ENCODE measurements at regions not wholly inside any gene's neighbourhood (a gene's known extent, or its start where the extent isn't known, plus 50 kb on each side); places are given as distances from the start of the nearest gene placed in this dataset.
"Not testable (repeated sequence)": the region's sequence is repeated elsewhere in the genome, so short reads cannot be mapped to it uniquely, and the experiment has no call there.

GRCh38 chr9:74107692-74108091 is 389.4 kb upstream of the RORB start:
- DNase-seq: no peak

DNA sequence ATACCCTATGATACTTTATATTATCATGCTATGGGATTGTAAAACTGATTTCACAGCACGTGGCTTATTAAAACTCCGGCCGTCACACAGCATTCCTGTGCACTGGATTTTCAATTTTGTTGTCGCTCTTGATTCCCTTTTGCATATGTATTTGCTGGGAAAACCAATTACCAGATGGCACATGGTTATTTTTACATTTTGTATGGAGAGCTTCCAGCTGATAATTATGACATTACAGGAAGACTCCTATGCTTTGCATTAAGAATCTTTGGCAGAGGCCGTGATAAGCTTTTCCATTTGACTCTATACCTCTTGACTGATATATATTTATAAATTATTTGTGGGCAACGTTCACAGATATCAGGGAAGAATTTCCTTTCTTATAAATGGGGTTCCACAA is 381.2 kb upstream of the RORB start:
- no peak for DNase-seq

- DNase-seq: no peak
Measured at GRCh38 chr9:74117151-74117550, 380.0 kb upstream of the RORB start.

DNA sequence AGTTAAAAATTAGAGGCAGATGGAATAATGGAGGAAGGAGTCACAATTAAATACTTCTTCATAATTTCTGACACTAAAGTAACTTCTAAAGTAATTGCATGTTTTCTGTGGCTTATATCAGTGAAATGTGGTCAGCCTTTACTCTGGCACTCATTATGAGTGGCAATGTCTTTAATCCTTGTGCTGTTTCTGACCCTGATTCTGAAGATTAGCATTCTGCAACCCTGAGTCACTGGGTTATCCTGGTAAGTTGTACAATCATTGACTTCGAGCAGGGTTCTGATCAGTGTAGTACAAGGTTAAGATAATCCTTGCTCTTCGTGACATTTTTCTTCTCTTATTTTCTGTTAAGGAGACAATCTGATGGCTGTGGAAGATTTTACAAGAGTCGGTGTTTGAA is 379.4 kb upstream of the RORB start:
- DNase-seq: no peak

DNA sequence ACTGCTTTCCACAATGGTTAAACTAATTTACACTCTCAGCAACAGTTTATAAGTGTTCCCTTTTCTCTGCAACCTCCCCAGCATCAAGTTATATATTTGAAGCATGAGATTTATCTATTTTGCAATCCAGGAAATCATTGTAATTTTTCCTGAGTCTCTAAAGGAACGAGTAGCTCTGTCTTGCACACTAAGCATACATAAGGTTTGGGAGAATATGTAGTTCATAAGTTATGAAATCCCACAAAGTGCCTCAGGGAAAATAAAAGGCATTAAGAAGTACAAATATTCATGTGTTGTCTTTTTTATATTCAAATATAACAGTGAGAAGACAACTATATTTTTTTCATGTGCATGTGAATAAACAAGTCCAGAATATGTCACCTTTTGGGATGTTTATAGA is 377.1 kb upstream of the RORB start:
- DNase-seq: no peak

DNA sequence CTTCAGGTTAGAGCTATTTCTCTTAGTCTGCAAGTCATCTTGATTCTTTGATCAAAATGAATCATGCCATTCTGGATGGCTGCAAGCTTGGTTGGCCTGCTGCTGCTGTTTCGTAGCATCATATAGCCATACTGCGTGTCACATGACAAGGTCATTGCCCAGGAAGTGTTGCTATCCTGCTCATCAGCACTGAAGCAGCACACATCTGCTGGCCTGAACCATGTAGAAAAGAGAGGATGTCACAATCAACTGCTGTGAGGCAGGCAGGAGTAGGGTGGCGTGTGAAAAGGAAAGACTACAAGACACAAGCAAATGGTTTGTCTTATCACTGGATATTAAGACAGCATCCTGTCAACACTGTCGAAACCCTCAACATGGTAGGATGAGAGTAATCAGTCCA is 376.7 kb upstream of the RORB start:
- DNase-seq: no peak

- DNase-seq: no peak
Measured at GRCh38 chr9:74122216-74122615, 374.9 kb upstream of the RORB start.

- no peak for DNase-seq
Measured at GRCh38 chr9:74122661-74123060, 374.5 kb upstream of the RORB start.

DNA sequence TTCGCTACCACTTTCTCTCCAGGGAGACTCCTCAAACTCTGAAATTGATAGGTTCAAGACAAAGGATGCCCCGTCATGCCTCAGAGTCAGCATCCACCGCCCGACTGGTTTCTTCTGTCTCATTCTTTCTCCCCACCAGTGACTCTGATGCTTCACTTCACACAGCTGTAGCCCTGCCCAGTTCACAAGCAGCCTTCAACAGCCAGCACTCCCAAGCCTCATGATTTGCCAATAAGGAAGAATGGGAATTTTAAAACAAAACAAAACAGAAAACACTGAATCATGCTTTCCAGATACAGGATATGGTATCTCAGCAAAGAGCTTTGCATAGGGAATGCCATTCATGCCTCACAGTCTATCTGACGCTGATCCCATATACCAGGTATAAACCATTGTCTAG is 371.2 kb upstream of the RORB start:
- no peak for DNase-seq

DNA sequence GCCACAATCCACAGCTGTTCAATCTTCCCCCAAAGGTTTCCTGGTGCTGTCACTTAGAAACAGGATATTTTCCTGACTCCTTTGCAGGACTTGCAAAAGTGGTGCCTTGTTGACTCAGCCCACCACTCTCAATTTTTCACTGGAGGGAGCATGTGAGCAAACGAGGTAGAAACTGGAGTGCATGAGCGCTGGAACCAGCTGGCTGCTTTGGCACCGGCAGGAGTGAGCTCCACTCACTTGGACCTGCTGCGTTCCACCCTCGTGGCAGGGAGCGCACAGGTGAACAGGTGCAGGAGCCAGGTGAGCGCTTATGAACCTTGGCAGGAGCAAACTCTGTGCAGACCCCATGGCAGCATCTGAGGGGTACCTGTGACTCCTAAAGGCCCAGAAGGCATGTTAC is 364.1 kb upstream of the RORB start:
- DNase-seq: no peak

DNA sequence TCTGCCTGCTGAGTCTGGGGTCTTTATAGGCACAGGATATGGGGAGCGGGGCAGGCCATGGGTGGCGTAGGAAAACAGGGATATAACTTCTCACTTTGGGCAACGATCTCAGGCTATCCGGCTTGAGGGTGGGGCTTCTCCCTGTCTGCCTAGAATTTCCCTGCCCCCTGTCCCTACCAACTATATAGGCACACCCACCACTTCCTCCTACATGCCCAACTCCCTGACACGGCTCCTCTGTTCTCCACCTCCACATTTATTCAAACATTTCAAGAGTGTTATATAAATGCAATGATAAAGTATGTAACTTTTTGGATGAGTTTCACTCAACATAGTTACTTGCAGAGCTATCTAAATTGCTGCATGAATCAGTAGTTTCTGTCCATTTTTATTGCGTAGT is 363.2 kb upstream of the RORB start:
- DNase-seq: no peak

GRCh38 chr9:74138182-74138581 is 359.0 kb upstream of the RORB start:
- DNase-seq: no peak

- no peak for DNase-seq
Measured at GRCh38 chr9:74140141-74140540, 357.0 kb upstream of the RORB start.

- DNase-seq: no peak
Measured at GRCh38 chr9:74147906-74148305, 349.2 kb upstream of the RORB start.

- no peak for DNase-seq
Measured at GRCh38 chr9:74172874-74173273, 324.3 kb upstream of the RORB start.

DNA sequence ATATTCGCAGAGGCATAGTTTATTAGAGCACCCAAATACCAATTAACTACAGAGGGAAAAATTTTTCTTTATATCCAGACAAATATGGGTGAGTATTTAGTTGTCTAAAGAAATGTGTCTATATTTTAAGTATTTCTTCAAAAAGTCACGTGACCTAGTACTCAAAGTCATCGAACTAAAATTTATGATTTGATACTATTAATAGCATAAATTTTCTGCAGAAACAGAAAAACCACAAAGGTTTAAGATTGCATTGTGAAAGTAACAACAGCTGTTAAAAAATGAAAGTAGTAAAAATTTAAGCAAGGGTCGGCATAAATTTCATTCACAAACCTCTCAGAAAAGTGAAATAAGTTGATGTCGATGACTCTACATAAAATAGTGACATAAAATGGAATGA is 323.9 kb upstream of the RORB start:
- no peak for DNase-seq

GRCh38 chr9:74197771-74198170 is 299.4 kb upstream of the RORB start:
- not testable (repeated sequence) for DNase-seq

- DNase-seq: no peak
Measured at GRCh38 chr9:74205056-74205455, 292.1 kb upstream of the RORB start.

GRCh38 chr9:74218385-74219063 is 278.6 kb upstream of the RORB start:
- DNase-seq: no peak

DNA sequence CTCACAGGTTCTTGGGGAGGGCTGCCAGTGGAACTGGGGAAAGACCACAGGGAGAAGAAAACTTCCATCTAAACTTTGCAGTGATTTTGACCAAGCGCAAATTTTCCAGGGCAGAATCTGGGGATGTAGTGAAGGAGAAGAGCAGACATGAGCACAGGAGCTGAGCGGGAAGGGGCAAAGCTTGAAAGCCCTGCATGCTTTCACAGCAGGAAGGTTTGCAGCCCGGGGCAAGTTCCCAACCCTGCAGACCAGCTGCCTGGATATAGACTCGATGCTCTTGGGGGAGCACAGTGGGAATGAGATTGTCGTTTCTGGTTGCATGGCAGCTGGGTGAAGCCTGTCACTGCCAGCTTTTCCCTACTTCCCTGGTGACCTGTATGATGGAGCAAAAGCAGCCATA is 276.8 kb upstream of the RORB start:
- no peak for DNase-seq

DNA sequence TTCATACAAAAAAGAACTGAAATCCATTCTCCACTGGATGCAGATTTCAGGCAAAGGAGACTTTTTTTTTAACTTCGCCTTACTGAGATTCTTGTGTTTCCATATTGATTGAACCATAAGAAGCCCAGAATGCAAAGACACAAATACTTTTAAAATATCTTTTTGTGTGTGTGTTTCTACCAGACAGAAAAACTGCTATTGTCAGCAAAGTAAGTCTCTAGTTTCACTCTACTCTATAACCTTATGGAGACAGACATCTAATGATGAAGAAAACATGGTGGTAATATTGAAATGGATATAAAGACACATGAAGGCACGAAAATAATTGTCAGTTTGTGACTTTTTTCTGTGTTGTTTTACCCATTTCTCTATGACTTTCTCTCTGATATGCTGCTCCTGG is 260.3 kb upstream of the RORB start:
- no peak for DNase-seq

- peak; percentile 18 for DNase-seq
Measured at GRCh38 chr9:74245866-74246497, 251.2 kb upstream of the RORB start.

- DNase-seq: no peak
Measured at GRCh38 chr9:74255489-74255984, 241.6 kb upstream of the RORB start.

DNA sequence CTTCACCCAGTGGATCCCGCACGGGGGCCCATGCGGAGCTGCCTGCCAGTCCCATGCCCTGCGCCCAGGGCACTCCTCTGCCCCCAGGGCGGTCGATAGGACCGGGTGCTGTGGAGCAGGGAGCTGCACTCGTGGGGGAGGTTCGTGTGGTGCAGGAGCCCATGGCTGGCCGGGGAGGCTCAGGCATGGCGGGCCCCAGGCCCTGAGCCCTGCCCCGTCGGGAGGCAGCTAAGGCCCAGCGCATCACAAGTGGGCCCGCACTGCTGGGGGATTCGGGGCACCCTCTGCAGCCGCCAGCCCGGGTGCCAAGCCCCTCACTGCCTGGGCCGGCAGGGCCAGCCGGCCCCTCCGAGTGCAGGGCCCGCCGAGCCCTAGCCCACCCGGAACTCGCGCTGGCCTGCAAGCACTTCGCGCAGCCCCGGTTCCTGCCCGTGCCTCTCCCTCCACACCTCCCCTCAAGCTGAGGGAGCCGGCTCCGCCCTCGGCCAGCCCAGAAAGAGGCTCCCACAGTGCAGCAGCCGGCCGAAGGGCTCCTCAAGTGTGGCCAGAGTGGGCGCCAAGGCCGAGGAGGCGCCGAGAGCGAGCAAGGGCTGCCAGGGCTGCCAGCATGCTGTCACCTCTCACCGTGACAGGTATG is 221.1 kb upstream of the RORB start:
- DNase-seq: no peak

All from CD4-positive, alpha-beta T cell treated with Interleukin-4 for 4 hours (primary cell).